Prostate gland (tissue), 2 donors: ENCODE measurements at regions not wholly inside any gene's neighbourhood (a gene's known extent, or its start where the extent isn't known, plus 50 kb on each side); places are given as distances from the start of the nearest gene placed in this dataset.

Experiments used
- CTCF ChIP-seq, 4 experiments: fragments of 200-600 bp in 2 of 4; fragments of 450-650 bp in 2 of 4; sonication (generic) in 2 of 4; IDR thresholded peaks; 1 replicate in 3 of 4; 2 replicates in 1 of 4; pipeline ENCODE4 v1.5.1; 2016 to 2019; ENCODE audit warnings: antibody characterized with exemption in 4 of 4, mild to moderate bottlenecking in 2 of 4, moderate library complexity in 2 of 4
- POLR2AphosphoS5 ChIP-seq: sonication (generic); formaldehyde crosslinking; IDR thresholded peaks from one replicate; pipeline ENCODE4 v1.6.1; 2017; ENCODE audit warnings: antibody characterized with exemption

GRCh38 chr4:148843625-148844024 is 401.4 kb upstream of the NR3C2 start:
- no peak for TF ChIP-seq CTCF (IDR thresholded peaks at IDR 0.05)
- no peak for TF ChIP-seq POLR2AphosphoS5
